ENCODE measurements at regions not wholly inside any gene's neighbourhood (a gene's known extent, or its start where the extent isn't known, plus 50 kb on each side); places are given as distances from the start of the nearest gene placed in this dataset.

DNA sequence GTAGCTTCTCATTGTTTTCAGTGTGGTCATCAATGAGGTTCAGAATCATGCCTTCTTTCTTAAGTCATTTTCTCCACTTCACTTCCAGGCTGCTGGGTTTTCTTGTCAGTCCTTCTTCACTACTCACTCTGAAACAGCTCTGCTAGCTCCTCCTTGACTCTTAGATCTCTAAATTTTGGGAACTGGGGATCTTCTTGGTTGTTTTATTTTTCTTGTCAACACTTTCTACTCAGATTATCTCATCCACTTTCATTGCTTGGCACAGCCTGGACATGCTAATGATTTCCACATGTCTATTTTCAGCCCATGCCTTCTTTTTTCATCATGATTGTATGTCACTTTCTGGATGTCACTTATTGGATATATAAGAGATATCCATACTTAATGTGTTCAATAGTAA lies 517.8 kb upstream of the DSEL start:
- no peak overlapping the region for H2AFZ ChIP-seq (ENCODE audit: low read length)
- H3K4me2 ChIP-seq (ENCODE audit: extremely low read depth, insufficient read depth, low read length) = peak overlapping the region; percentile 13
- H3K79me2 ChIP-seq (ENCODE audit: control insufficient read depth, insufficient read depth, low read length) = no peaks in the 10 kb centered on the region
- no peaks in the 10 kb centered on the region for H3K36me3 ChIP-seq (ENCODE audit: control insufficient read depth, insufficient read depth, low read length)
- H3K9me3 ChIP-seq (ENCODE audit: control insufficient read depth, insufficient read depth, low read depth, low read length) = no peaks in the 10 kb centered on the region
- no peaks in the 10 kb centered on the region for H4K20me1 ChIP-seq (ENCODE audit: control insufficient read depth, extremely low read depth, insufficient read depth, low read length)
- TF ChIP-seq EZH2 (IDR thresholded peaks at IDR 0.05; ENCODE audit: low read length, missing control alignments) = no peak
- TF ChIP-seq, protein P1, sequence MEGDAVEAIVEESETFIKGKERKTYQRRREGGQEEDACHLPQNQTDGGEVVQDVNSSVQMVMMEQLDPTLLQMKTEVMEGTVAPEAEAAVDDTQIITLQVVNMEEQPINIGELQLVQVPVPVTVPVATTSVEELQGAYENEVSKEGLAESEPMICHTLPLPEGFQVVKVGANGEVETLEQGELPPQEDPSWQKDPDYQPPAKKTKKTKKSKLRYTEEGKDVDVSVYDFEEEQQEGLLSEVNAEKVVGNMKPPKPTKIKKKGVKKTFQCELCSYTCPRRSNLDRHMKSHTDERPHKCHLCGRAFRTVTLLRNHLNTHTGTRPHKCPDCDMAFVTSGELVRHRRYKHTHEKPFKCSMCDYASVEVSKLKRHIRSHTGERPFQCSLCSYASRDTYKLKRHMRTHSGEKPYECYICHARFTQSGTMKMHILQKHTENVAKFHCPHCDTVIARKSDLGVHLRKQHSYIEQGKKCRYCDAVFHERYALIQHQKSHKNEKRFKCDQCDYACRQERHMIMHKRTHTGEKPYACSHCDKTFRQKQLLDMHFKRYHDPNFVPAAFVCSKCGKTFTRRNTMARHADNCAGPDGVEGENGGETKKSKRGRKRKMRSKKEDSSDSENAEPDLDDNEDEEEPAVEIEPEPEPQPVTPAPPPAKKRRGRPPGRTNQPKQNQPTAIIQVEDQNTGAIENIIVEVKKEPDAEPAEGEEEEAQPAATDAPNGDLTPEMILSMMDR (conservative IDR thresholded peaks at IDR 0.05 in 1 of 2, IDR thresholded peaks at IDR 0.05 in 1 of 2; ENCODE audit: low read depth in 1 of 2, low read length in 2 of 2) = no peak
- DNase-seq (ENCODE audit: low read depth in 2 of 2) = peak in 1 of 2 donors; percentile 12
- no peak overlapping the region for H3K4me3 ChIP-seq (replicated peaks in 1 of 4; ENCODE audit: control extremely low read depth in 1 of 4, insufficient read depth in 1 of 4, low read depth in 3 of 4, low read length in 4 of 4)
- H3K9ac ChIP-seq (ENCODE audit: insufficient read depth, low read length) = no peak overlapping the region
- H3K27ac ChIP-seq (ENCODE audit: insufficient read depth, low read length) = no peak overlapping the region
- H3K27me3 ChIP-seq (ENCODE audit: control insufficient read depth, insufficient read depth, low read length) = no peaks in the 10 kb centered on the region
- peaks cover 2% of the 10 kb centered on the region for H3K4me1 ChIP-seq (ENCODE audit: control insufficient read depth, extremely low read depth, insufficient read depth, low read length)

DNA sequence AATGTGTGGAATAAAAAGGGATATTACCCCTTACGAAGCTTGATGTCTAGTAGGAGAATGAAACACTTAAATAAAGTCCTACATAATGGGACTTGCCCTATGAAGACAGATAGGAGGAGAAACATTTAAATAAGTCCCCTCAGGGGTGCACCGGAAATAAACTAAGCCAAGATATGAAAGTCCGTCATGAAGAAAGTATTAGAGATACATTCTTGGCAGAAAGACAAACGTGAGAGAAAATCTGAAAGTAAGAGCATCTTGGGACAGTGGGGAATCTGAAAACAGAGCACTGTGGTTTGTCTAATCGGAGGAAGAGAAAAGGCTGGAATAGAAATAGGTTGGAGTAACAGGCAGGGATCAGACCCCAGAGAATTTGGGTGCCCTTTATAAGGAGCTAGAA lies 516.9 kb upstream of the DSEL start:
- peak in 1 of 2 donors; percentile 5 for DNase-seq (ENCODE audit: low read depth in 2 of 2)
- Histone ChIP-seq H3K9me3 (ENCODE audit: control insufficient read depth, insufficient read depth, low read depth, low read length) (no peaks in the 10 kb centered on the region), H3K4me3 (replicated peaks in 1 of 4; ENCODE audit: control extremely low read depth in 1 of 4, insufficient read depth in 1 of 4, low read depth in 3 of 4, low read length in 4 of 4) (no peak overlapping the region), H3K9ac (ENCODE audit: insufficient read depth, low read length) (no peak overlapping the region), H3K4me2 (ENCODE audit: extremely low read depth, insufficient read depth, low read length) (no peak overlapping the region), H3K79me2 (ENCODE audit: control insufficient read depth, insufficient read depth, low read length) (no peaks in the 10 kb centered on the region), H4K20me1 (ENCODE audit: control insufficient read depth, extremely low read depth, insufficient read depth, low read length) (no peaks in the 10 kb centered on the region), H3K36me3 (ENCODE audit: control insufficient read depth, insufficient read depth, low read length) (no peaks in the 10 kb centered on the region), H3K27ac (ENCODE audit: insufficient read depth, low read length) (no peak overlapping the region), H3K4me1 (ENCODE audit: control insufficient read depth, extremely low read depth, insufficient read depth, low read length) (peaks cover 2% of the 10 kb centered on the region), H2AFZ (ENCODE audit: low read length) (no peak overlapping the region), H3K27me3 (ENCODE audit: control insufficient read depth, insufficient read depth, low read length) (no peaks in the 10 kb centered on the region)
- TF ChIP-seq EZH2 (IDR thresholded peaks at IDR 0.05; ENCODE audit: low read length, missing control alignments) = no peak
- TF ChIP-seq, protein P1 (conservative IDR thresholded peaks at IDR 0.05 in 1 of 2, IDR thresholded peaks at IDR 0.05 in 1 of 2; ENCODE audit: low read depth in 1 of 2, low read length in 2 of 2) = no peak

DNA sequence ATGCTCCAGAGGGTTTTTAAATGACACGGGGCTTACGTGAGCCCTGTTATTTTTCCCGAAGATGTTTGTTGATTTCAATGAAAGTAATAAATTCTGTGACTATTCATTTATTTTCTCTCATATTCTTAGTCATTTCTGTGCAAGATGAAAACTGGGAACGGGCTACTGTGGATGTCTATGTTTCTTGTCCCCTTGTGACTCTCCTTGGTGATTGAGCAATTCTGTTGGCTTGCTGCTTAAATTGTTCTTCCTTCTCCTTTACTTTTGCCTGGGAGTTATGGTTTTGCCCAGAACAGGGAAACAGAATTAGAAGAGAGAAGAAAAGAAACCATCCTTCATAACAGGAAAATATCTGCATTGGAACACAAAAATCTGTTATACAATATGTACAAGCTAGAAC lies 508.2 kb upstream of the DSEL start:
- TF ChIP-seq EZH2 (IDR thresholded peaks at IDR 0.05; ENCODE audit: low read length, missing control alignments) = no peak
- TF ChIP-seq, protein P1 (conservative IDR thresholded peaks at IDR 0.05 in 1 of 2, IDR thresholded peaks at IDR 0.05 in 1 of 2; ENCODE audit: low read depth in 1 of 2, low read length in 2 of 2) = no peak
- Histone ChIP-seq H3K9ac (ENCODE audit: insufficient read depth, low read length) (no peak overlapping the region), H3K36me3 (ENCODE audit: control insufficient read depth, insufficient read depth, low read length) (no peaks in the 10 kb centered on the region), H3K4me3 (replicated peaks in 1 of 4; ENCODE audit: control extremely low read depth in 1 of 4, insufficient read depth in 1 of 4, low read depth in 3 of 4, low read length in 4 of 4) (no peak overlapping the region), H3K79me2 (ENCODE audit: control insufficient read depth, insufficient read depth, low read length) (no peaks in the 10 kb centered on the region), H4K20me1 (ENCODE audit: control insufficient read depth, extremely low read depth, insufficient read depth, low read length) (no peaks in the 10 kb centered on the region), H3K9me3 (ENCODE audit: control insufficient read depth, insufficient read depth, low read depth, low read length) (no peaks in the 10 kb centered on the region), H3K4me2 (ENCODE audit: extremely low read depth, insufficient read depth, low read length) (no peak overlapping the region), H3K27ac (ENCODE audit: insufficient read depth, low read length) (no peak overlapping the region), H2AFZ (ENCODE audit: low read length) (peak overlapping the region; percentile 25), H3K27me3 (ENCODE audit: control insufficient read depth, insufficient read depth, low read length) (no peaks in the 10 kb centered on the region), H3K4me1 (ENCODE audit: control insufficient read depth, extremely low read depth, insufficient read depth, low read length) (no peaks in the 10 kb centered on the region)
- DNase-seq (ENCODE audit: low read depth in 2 of 2) = peak in 1 of 2 donors; percentile 28
